ENCODE measurements at regions not wholly inside any gene's neighbourhood (a gene's known extent, or its start where the extent isn't known, plus 50 kb on each side); places are given as distances from the start of the nearest gene placed in this dataset.
"Not testable (repeated sequence)": the region's sequence is repeated elsewhere in the genome, so short reads cannot be mapped to it uniquely, and the experiment has no call there.

- no peak for DNase-seq (ENCODE audit: low spot score)
Observed at GRCh38 chr3:4149296-4149695, 153.9 kb upstream of the SETMAR start.

- no peak for DNase-seq (ENCODE audit: low spot score)
Observed at GRCh38 chr3:4150816-4151215, 152.4 kb upstream of the SETMAR start.

GRCh38 chr3:4151859-4152258 is 151.3 kb upstream of the SETMAR start:
- no peak for DNase-seq (ENCODE audit: low spot score)

GRCh38 chr3:4153771-4154170 is 149.4 kb upstream of the SETMAR start:
- no peak for DNase-seq (ENCODE audit: low spot score)

- DNase-seq (ENCODE audit: low spot score) = no peak
Observed at GRCh38 chr3:4158329-4158728, 144.8 kb upstream of the SETMAR start.

GRCh38 chr3:4162096-4162495 is 141.1 kb upstream of the SETMAR start:
- no peak for DNase-seq (ENCODE audit: low spot score)

GRCh38 chr3:4163011-4163410 is 140.2 kb upstream of the SETMAR start:
- no peak for DNase-seq (ENCODE audit: low spot score)

GRCh38 chr3:4166540-4166939 is 136.6 kb upstream of the SETMAR start:
- DNase-seq (ENCODE audit: low spot score) = no peak

GRCh38 chr3:4167230-4167629 is 135.9 kb upstream of the SETMAR start:
- DNase-seq (ENCODE audit: low spot score) = not testable (repeated sequence)

GRCh38 chr3:4174791-4175190 is 128.4 kb upstream of the SETMAR start:
- DNase-seq (ENCODE audit: low spot score) = no peak

GRCh38 chr3:4191971-4192370 is 111.2 kb upstream of the SETMAR start:
- DNase-seq (ENCODE audit: low spot score) = no peak

- no peak for DNase-seq (ENCODE audit: low spot score)
Observed at GRCh38 chr3:4195006-4195405, 108.2 kb upstream of the SETMAR start.

- no peak for DNase-seq (ENCODE audit: low spot score)
Observed at GRCh38 chr3:4196506-4197147, 106.5 kb upstream of the SETMAR start.

GRCh38 chr3:4197670-4198069 is 105.5 kb upstream of the SETMAR start:
- DNase-seq (ENCODE audit: low spot score) = no peak

- DNase-seq (ENCODE audit: low spot score) = no peak
Observed at GRCh38 chr3:4198491-4198890, 104.7 kb upstream of the SETMAR start.

GRCh38 chr3:4204776-4205175 is 98.4 kb upstream of the SETMAR start:
- not testable (repeated sequence) for DNase-seq (ENCODE audit: low spot score)

- DNase-seq (ENCODE audit: low spot score) = no peak
Observed at GRCh38 chr3:4207672-4208071, 95.5 kb upstream of the SETMAR start.

- no peak for DNase-seq (ENCODE audit: low spot score)
Observed at GRCh38 chr3:4208556-4208955, 94.6 kb upstream of the SETMAR start.

GRCh38 chr3:4211610-4212009 is 91.6 kb upstream of the SETMAR start:
- DNase-seq (ENCODE audit: low spot score) = no peak

- DNase-seq (ENCODE audit: low spot score) = not testable (repeated sequence)
Observed at GRCh38 chr3:4213420-4213819, 89.7 kb upstream of the SETMAR start.

- DNase-seq (ENCODE audit: low spot score) = not testable (repeated sequence)
Observed at GRCh38 chr3:4216974-4217373, 86.2 kb upstream of the SETMAR start.

GRCh38 chr3:4218456-4219226 is 84.5 kb upstream of the SETMAR start:
- DNase-seq (ENCODE audit: low spot score) = peak; percentile 67

- no peak for DNase-seq (ENCODE audit: low spot score)
Observed at GRCh38 chr3:4219227-4219568, 84.0 kb upstream of the SETMAR start.

GRCh38 chr3:4220065-4220464 is 83.1 kb upstream of the SETMAR start:
- no peak for DNase-seq (ENCODE audit: low spot score)

All from ureter (tissue), 1 donor.